Stimulated activated naive CD4-positive, alpha-beta T cell treated with Interleukin-2 at 50 U/mL for 16 hours (primary cell): ENCODE measurements at regions not wholly inside any gene's neighbourhood (a gene's known extent, or its start where the extent isn't known, plus 50 kb on each side); places are given as distances from the start of the nearest gene placed in this dataset.

Experiments used
- DNase-seq: peaks from one replicate; lab custom pipeline; 2025; lab: John Stamatoyannopoulos, UW

DNA sequence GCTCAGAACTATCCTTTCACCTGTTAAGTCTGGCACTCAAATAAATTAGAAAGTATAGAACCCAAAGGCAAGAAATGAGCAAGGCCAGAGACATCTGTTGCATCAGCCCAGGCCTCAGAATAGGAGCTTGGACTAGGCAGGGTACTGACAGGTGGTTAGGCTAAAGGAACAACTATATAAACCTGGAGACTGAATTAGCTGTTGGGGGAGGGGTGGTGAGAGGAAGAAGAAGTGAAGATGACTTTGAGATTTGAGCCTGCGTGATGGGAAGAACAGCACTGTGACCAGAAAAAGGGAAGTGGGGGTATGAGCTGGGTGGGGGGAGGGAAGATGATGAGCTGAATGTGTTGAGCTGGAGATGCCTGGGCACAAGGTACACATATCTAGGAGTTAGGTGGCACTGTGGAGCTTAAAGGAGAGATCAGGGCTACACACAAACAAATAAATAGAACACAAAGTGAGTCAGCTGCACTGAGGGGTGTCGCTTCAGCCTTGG is 244.7 kb downstream of the PTEN start:
- no peak for DNase-seq

DNA sequence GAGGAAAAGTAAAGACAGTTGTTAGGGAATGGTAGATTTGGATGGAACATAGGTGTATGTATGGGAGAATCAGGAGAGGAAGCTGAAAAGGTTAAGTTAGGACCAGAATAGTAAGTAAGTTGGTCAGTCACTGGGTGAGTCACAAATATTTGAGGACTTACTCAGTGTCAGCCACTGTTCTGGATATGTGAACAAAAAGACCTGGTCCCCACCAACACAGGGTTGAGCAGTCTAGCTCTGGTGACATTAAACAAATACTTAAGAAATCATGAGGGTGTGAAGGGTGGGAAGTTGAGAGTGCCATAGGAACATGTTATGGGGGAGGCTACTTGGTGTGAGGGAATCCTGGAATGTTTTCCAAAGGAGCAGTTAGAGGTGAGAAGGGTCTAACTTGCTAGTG is 246.9 kb downstream of the PTEN start:
- no peak for DNase-seq

DNA sequence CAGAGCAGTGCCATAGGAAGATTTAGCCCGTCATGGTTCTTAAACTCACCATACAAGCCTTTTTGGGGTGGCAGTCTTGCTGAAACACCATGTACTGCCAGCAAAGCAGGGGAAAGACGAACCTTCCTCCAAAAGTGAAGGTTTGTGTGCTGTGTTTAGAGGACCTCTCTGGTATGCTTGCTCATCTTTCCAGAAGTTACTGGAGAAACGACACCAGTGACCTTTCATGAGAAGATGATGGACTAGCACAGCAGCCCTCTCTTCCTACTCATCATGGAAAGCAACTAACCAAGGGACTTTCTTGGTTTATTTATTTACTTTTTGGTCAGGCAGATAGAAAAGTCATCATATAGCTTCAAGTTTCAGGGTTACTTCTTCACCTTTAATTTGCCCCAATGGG is 247.4 kb downstream of the PTEN start:
- no peak for DNase-seq

DNA sequence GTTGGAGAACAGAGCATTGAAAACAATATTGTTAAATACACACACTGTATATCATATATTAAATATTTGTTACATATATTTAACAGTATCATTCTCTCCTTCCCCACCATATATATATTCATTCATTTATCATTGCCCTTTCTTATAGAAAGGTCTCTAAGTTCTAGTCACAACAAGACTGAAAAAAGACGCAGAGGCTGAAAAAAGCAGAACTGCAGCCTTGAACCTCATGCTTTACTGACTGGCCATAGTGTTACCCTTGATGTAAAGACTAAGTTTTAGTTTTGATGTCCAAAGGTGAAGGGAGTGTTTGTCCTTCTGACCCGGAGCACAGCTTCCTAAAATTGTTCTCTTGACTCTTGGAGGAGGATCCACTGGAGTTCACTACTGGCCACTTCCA is 247.9 kb downstream of the PTEN start:
- DNase-seq: no peak

DNA sequence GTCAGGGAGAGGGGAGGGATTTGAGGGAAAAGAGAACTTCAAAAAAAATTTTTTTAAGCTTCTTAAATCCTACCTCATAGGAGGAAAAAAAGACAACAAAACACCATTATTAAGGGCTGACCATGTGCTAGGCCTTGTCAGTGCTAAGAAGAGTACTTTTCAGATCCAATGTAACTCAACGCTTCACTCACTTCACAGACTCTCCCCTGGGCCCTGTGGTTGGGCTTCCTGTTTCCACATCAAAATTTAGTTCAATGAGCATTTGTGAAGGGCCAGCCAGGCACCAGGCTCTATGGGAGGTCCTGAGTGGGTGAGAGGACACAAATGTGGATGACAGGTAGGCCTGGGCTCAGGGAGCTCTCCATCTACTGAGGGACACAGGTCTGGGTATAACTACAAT is 249.8 kb downstream of the PTEN start:
- DNase-seq: no peak

DNA sequence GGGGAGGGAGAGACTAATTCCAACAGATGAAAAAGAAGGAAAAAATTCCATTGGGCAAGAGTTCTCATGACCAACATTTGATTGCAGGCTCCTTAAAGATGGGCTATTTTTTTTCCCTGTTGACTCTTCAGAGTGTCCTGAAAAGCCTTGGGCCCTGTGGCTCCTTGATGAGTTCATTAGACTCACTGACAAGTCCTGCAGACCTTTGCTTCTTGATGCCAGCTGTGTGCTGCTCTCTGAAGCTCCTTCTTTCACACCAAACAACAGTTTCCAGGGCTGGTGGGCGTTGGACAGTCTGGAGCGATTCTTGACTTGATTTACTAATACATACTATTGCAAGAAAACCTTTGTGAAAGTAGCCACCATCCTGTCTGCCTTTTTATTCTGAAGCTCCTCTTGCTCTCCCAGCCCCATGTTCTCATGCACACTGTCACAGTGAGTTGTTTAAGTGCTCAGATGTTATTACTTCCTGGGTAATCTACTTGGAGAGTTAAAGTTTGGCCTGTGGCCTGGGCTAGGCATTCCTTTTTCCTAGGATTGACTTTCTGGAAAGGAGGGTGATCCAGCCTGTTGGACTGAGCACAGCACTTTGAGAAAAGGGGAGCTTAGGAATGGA is 250.3 kb downstream of the PTEN start:
- no peak for DNase-seq

DNA sequence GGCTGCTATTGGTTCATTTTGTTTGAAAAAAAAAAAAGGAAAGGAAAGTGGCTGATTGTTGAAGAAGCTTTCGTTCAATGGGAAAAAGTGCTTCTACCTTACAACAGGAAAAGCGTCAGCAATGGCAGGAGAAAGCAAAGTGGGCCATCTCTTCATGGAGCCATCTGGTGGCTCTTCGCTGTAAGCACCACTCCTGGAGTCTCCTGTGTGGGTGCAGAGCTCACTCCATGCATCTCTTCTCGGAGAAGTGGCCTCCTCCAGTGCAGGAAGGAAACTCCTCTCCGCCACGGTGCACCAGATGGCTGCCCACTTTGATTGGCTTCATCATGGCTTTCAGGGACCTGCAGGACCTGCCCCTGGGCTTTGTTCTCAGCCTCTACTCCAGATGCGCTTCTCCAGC is 250.9 kb downstream of the PTEN start:
- no peak for DNase-seq

DNA sequence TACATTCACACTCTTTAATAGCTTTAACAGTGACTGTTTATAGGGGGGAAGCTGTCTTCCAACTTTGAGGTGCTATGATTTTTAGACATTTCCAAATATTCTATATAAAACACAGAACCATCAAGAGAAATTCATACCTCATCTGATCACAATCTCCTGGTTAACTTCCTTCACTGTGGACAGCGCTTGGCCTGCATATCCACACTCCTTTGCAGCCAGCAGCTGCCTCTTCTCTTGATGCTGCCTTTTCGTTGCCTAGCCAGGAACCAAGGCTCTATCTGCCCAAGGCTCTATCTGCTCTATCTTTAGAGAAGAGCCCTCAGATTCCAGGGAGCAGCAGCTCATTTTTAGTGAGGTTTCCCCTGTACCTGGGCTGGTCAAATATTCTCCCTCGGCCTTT is 252.0 kb downstream of the PTEN start:
- no peak for DNase-seq

DNA sequence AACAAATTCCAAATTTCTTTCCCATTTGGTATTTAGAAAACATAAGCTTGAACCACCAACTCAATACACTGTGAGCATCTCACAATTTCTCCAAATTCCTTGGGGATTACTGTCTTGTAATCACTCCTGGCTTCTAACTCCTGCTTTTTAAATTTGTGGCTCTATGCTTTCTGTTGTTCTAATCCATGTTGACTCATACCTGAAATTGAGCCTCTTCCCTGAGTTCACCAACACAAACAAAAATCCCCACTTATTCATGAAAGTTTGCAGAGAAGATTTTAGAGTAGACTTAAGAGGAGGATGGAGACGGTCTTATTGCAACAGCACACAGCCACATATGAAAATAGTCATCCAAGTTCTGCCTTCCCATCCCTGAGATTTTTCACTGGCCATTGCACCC is 252.5 kb downstream of the PTEN start:
- no peak for DNase-seq

DNA sequence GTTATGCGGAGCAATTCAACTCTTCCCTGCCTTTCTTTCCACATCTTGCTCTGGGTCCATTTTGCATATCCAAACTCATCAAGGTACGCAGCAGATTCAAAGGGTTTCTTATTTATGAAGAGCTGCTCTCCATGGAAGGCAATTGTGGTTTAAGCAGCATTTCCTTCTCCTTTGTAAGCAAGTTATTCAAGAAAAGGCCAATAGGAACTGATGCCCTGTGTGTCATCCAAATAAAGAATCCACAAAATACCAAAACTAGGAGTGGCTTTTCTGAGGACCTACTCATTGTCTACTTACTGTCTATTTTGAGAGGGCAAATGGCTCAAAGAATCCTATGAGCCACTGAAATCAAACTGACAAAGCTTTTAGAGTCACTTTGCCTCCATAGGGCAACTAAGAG is 253.1 kb downstream of the PTEN start:
- DNase-seq: no peak

DNA sequence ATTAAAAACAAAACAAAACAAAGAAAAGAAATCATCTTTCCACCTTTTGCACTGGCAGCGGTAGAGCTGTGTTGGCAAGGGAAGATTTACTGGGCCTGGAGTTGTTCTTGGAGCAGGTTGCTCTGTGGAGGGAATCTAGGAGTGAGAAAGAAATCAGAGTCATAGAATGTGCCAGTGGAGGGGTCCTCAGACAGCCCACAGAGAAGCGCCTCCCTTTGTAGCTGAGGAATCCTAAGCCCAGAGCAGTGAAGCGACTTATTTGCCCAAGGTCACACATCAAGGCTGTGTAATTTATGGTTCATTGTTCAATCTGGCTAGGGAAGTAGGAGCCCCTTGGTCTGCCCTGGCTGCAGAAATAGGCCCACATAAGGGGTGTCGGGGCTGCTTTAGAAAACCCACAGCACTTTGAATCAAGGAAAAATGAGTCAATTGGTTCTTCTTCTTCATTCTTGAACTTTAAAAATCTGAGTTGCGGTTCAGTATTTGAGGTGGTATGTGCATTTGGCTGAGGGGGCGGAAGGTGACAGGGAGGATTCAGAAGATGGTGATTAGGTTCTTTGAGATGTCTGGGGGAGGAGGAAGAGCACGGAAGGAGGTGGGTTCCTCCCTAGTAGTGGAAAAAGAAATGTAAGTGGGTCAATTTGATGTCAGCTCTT is 253.7 kb downstream of the PTEN start:
- DNase-seq: peak; percentile 55

DNA sequence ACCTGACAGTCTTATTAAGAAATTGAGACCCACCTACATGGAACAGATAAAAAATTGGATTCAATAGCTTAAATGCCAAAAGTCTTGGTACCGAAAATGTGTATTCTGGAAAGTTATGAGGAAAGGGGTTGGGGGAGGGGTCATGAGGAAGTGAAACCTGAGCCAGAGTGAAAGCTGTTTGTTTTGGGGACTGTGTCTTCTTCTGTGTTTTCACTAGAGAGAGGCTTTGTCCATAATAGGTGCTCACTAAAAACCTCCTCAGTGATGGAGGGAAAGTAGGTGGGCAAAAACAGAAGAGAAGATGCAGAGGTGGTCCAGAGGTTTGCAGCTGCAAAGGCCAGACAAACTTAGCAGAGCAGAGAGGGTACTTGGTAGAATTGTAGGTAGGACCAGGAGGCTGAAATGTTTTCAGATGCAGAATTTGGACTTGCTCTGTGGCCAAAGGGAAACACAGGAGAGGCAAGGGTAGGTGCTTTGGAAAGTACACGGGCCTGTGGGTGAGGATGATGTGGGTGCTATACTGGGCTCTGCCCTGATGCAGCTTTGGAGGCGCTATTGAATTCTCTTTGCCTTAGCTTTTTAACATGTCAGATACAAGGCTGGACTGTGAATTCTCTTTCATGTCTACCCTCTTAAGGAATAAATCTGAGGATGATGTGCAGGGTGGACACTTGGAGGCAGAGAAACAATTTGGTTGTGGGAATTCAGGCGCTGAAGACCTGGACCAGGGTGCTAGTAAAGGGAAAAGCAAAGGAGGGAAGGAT is 254.6 kb downstream of the PTEN start:
- peak; percentile 14 for DNase-seq

DNA sequence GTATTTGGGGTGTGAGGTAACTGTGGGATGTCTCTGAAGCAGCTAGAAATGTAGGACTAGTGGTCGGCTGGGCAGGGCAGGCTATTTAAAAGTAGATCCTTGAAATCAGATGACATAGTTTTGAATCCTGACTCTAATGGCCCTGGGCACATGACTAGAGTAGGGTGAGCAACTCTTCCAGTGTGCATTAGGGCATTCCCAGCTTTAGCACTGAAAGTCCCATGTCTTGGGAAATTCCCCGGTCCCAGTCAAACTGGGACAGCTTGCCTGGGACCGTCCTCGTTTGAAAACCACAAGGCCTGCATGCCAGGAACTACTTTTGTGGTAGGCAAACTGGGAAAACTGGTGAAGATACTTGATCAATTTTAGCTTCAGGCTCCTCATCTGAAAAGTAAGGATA is 255.3 kb downstream of the PTEN start:
- no peak for DNase-seq

DNA sequence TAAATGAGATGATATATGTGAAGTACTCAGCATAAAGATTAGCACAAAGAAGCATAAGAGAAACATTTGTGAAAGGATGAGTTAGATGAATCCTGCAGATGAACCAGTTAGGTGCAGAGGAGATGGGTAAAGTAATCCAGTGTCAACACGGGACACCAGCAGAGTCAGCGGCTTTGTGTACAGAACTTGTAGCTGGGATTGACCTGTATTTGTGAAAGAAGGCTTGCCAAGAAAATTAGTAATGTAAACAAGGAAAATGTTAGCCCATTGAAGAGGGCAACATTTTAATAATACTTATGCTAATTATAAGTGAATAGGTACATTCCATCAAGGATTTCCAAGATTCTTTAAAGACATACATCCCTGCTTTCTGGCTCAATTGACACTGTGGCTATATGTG is 255.7 kb downstream of the PTEN start:
- no peak for DNase-seq

DNA sequence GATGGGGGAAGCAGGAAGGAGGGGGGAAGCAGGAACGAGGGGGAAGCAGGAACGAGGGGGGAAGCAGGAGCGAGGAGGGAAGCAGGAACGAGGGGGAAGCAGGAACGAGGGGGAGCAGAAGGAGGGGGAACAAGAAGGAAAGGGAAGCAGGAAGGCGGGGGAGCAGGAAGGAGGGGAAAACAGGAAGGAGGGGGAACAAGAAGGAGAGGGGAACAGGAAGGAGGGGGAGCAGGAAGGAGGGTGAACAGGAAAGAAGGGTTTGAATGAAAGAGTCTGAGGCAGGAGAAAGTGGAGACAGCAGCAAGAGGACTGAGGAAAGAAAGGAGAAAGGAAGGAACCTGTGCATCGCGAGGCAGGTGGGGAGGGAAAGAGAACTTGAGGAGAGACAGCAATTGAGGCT is 256.6 kb downstream of the PTEN start:
- no peak for DNase-seq

DNA sequence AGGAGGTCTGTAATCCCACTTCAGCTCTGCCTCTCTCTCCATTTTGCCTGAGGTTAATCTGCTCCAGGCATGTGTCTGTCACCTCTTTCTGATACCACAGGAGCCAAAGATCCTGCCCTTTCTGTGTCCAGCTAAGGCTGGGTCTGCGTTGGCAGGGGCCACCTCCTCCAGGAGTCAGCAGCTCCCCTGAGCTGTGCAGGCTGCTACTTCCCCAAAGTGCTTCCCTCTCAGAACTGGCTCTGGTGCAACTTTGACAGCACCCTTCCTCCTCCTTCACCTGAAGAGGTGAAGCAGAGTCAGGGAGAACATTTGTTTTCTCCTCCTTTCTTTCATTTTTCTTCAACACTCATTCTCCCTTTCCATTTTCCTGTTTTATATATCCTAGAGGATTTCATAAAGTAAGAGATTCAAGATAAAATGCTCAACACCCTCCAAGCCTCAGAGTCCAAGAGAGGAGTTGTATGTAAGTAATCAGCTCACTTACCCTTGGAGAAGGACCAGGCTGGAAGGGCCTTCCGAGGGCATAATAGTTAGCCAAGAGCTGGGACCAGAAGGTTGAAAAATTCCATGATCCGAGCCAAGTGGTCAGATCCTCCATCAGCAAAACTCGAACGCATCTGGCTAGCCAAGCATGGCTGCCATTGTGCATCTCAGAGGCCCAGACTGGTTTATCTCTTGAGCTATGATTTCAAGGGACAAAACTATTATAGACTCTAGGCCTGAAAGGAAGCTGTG is 257.3 kb downstream of the PTEN start:
- DNase-seq: no peak

DNA sequence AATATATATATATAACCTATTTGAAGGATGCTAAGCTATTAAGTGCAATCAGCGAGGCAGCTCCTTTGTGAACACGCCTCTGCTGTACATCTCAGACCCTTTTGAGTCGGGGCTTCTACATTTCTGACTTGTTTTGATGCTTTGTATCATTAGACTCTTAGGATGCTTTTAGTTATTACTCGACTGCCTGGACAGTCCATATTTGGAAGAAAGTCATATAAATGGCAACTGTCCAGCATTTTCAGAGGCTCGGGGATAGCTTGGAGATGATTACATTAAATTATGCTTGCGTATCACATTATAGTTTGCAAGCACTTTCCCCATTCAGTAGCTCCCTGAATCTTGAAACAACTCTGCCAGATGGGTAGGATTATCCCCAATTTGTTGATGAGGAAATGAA is 257.9 kb downstream of the PTEN start:
- no peak for DNase-seq

DNA sequence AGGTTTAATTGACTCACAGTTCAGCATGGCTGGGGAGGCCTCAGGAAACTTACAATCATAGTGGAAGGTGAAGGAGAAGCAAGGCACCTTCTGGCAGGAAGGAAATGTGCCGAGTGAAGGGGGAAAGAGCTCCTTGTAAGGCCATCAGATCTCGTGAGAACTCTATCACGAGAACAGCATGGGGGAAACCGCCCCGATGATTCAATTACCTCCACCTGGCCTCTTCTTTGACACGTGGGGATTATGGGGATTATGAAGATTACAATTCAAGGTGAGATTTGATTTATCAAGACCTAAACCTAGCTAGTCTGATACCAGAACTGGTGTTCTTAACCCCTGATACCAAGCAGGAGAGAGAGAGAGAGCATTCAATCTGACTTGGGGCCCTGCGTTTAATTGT is 258.7 kb downstream of the PTEN start:
- DNase-seq: no peak

DNA sequence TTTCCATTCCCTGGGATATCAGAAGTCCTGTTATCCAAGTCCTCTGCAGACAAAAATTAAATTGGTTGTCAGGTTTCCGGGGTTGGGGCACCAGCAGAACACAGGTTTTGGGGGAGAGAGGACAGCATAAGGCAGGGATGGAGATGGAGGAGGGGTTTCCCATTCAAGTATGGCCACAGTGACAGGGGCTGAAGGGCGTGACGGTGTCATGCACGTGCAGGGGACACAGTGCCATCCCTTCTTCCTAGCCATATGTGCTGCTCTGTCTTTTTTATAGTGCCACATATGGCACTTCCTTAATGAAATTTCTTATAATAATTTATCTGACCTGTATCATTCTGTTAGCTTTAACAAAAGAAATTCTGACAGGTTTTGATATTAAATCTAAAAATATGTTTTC is 259.2 kb downstream of the PTEN start:
- no peak for DNase-seq

DNA sequence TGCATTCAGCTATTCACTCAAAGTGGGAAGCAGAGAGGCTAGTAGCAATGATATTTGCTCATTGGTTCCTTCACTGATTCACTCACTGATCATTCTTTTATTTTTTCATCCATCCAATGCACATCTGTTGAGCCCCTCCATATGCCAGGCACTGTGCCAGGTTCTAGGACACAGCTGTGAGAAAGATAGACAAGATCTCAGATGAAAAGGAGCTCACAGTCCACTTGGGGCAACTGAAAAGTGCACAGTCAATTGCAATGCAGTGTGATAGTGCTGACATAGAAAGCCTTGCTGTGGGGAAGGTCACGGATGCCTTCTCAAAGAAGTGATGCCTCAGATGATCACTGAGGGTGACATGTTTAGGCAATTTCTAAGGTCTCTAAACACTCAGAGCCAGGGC is 262.3 kb downstream of the PTEN start:
- no peak for DNase-seq

DNA sequence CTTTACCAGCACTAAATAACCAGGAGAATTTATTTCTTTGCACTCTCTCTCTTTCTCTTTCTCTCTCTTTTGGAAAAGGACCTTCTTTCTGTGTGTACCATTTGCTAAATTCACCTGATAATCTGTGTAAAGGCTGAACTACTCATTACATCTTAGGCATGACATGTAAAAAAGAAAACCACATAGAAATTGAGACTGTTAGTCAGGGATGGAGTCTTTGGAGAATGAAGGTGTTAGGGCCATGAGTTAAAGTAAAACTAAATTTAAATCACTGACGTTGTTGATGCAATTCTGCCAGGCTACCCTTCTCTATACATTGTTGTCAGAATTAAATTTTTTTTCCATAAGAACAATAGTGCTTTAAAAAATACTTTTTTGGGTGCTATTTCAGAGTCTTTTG is 263.3 kb downstream of the PTEN start:
- no peak for DNase-seq

DNA sequence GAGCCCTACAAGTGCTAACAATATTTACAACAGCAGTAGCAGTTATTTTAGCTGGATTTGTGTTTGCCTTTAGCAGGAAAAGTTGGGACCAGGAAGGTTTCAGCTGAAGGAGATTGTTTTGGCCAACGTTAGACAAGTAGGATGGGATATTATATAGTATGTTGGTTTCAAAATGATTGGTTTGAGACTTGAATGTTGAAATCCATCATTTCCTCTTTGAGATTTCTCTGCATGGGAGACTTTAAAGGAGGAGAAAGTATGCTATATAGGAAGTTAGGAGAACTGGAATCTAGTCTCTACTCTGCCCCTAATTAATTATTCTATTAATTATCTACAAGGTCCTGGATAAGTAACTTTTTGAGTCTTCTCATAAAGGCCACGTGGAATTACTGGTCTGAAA is 263.8 kb downstream of the PTEN start:
- no peak for DNase-seq

DNA sequence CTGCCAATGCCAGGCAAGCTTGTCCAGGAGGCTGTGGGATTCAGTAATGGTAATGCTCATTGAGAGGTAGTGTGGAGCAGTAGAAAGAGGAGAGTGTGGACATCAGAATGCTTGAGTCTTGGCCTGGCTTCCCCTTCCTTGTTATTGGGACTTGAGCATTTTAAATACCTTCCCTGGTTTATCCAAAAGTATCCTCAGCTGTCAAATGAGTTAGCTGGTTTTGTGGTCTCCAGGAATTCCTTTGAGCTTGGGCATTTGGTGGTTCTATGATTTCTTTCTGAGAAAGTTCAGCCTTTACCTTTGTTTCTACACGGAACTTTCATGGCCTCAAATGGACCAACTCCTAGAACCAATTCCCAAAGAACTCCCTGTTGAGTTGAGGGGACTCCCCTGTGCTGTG is 264.3 kb downstream of the PTEN start:
- DNase-seq: no peak
